Fibroblast of skin of back (primary cell): ENCODE measurements at regions not wholly inside any gene's neighbourhood (a gene's known extent, or its start where the extent isn't known, plus 50 kb on each side); places are given as distances from the start of the nearest gene placed in this dataset.
"Not testable (repeated sequence)": the region's sequence is repeated elsewhere in the genome, so short reads cannot be mapped to it uniquely, and the experiment has no call there.

Experiments used
- DNase-seq: peaks from one replicate; pipeline ENCODE4 v3.0.0-alpha.2; 2013

GRCh38 chr1:80579055-80579454 lies 1221.7 kb upstream of the ADGRL2 start:
- no peak for DNase-seq

- DNase-seq, result no peak
Observed at GRCh38 chr1:80566867-80567266, 1233.9 kb upstream of the ADGRL2 start.

GRCh38 chr1:80566123-80566522 lies 1234.6 kb upstream of the ADGRL2 start:
- no peak for DNase-seq

GRCh38 chr1:80565406-80565805 lies 1235.3 kb upstream of the ADGRL2 start:
- DNase-seq, result no peak

- DNase-seq, result peak; percentile 65
Observed at GRCh38 chr1:80542231-80542630, 1258.5 kb upstream of the ADGRL2 start.

- no peak for DNase-seq
Observed at GRCh38 chr1:80540596-80540995, 1260.1 kb upstream of the ADGRL2 start.

- no peak for DNase-seq
Observed at GRCh38 chr1:80540149-80540548, 1260.6 kb upstream of the ADGRL2 start.

GRCh38 chr1:80539298-80539697 lies 1261.4 kb upstream of the ADGRL2 start:
- DNase-seq, result not testable (repeated sequence)

GRCh38 chr1:80536461-80536860 lies 1264.3 kb upstream of the ADGRL2 start:
- no peak for DNase-seq

GRCh38 chr1:80535466-80535865 lies 1265.3 kb upstream of the ADGRL2 start:
- DNase-seq, result no peak

GRCh38 chr1:80534606-80535360 lies 1266.0 kb upstream of the ADGRL2 start:
- DNase-seq, result peak; percentile 30

- no peak for DNase-seq
Observed at GRCh38 chr1:80533775-80534334, 1266.9 kb upstream of the ADGRL2 start.

- DNase-seq, result no peak
Observed at GRCh38 chr1:80533093-80533492, 1267.6 kb upstream of the ADGRL2 start.

GRCh38 chr1:80531182-80531581 lies 1269.6 kb upstream of the ADGRL2 start:
- DNase-seq, result no peak

GRCh38 chr1:80529546-80529945 lies 1271.2 kb upstream of the ADGRL2 start:
- no peak for DNase-seq

- no peak for DNase-seq
Observed at GRCh38 chr1:80523861-80524260, 1276.9 kb upstream of the ADGRL2 start.

GRCh38 chr1:80523071-80523470 lies 1277.7 kb upstream of the ADGRL2 start:
- DNase-seq, result not testable (repeated sequence)

GRCh38 chr1:80520949-80521348 lies 1279.8 kb upstream of the ADGRL2 start:
- no peak for DNase-seq

GRCh38 chr1:80517062-80517461 lies 1283.7 kb upstream of the ADGRL2 start:
- no peak for DNase-seq

- peak; percentile 80 for DNase-seq
Observed at GRCh38 chr1:80509965-80510522, 1290.7 kb upstream of the ADGRL2 start.

GRCh38 chr1:80506216-80506615 lies 1294.5 kb upstream of the ADGRL2 start:
- DNase-seq, result no peak

GRCh38 chr1:80498673-80499072 lies 1302.1 kb upstream of the ADGRL2 start:
- DNase-seq, result no peak

- DNase-seq, result no peak
Observed at GRCh38 chr1:80495806-80496205, 1304.9 kb upstream of the ADGRL2 start.

GRCh38 chr1:80472145-80472544 lies 1328.6 kb upstream of the ADGRL2 start:
- DNase-seq, result no peak
